ENCODE measurements at regions not wholly inside any gene's neighbourhood (a gene's known extent, or its start where the extent isn't known, plus 50 kb on each side); places are given as distances from the start of the nearest gene placed in this dataset.

DNA sequence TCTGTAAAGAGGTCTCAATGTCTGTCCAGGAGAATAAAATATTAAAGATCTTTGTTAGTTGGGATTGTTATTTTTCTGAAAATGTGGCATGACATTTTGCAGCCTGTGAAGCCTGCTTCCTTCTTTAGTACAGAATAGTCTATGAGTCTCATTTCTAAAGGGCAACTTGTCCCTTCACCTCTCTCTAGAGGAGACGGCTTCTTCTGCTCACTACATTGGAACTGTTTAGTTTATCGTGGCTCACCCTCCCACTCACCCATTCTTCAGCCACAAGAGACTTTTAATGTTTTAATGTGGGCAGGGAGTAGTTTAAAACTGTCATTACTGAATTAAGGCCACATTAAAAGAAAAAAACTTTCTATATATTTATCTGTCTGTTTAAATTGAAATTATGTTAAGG, 161.0 kb downstream of the BARD1 start (continued):
- TF ChIP-seq, protein P1, sequence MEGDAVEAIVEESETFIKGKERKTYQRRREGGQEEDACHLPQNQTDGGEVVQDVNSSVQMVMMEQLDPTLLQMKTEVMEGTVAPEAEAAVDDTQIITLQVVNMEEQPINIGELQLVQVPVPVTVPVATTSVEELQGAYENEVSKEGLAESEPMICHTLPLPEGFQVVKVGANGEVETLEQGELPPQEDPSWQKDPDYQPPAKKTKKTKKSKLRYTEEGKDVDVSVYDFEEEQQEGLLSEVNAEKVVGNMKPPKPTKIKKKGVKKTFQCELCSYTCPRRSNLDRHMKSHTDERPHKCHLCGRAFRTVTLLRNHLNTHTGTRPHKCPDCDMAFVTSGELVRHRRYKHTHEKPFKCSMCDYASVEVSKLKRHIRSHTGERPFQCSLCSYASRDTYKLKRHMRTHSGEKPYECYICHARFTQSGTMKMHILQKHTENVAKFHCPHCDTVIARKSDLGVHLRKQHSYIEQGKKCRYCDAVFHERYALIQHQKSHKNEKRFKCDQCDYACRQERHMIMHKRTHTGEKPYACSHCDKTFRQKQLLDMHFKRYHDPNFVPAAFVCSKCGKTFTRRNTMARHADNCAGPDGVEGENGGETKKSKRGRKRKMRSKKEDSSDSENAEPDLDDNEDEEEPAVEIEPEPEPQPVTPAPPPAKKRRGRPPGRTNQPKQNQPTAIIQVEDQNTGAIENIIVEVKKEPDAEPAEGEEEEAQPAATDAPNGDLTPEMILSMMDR (conservative IDR thresholded peaks at IDR 0.05; ENCODE audit: low read depth, low read length): no peak
- TF ChIP-seq RAD21 (IDR thresholded peaks at IDR 0.05; ENCODE audit: low read length) (no peak), RCOR1 (IDR thresholded peaks at IDR 0.05; ENCODE audit: insufficient replicate concordance, low read length) (no peak)

DNA sequence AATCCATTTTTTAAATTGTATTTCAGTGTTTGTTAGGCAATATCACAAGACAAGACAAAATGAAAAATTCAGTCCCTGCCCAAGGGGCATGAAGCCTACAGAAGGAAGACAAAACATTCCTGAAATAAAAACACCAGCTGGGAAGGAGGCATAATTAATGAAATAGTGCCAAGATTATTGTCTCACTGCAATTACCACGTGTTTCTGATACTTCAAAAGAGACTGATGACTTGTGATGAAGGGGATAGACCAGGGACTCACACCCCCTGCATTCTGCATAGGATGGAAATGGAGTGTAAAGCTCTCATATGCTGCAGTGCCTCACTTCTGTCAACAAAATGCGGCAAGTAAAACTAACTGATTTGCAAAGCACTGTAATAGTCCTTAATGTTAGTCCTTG, 178.1 kb downstream of the BARD1 start:
- no peak overlapping the region for H2BK15ac ChIP-seq (ENCODE audit: low read depth, low read length)
- H4K20me1 ChIP-seq (ENCODE audit: insufficient read depth, low read length): no peaks in the 10 kb centered on the region
- H3K27me3 ChIP-seq (ENCODE audit: control insufficient read depth, insufficient read depth, low read length): no peaks in the 10 kb centered on the region
- no peak overlapping the region for H2BK20ac ChIP-seq (ENCODE audit: low read depth, low read length)
- H3K23ac ChIP-seq (ENCODE audit: low read depth, low read length): no peak overlapping the region
- no peak overlapping the region for H3K18ac ChIP-seq (ENCODE audit: low read depth, low read length)
- no peaks in the 10 kb centered on the region for H3K9me1 ChIP-seq (ENCODE audit: insufficient read depth, low read length)
- ATAC-seq (ENCODE audit: low read depth): no peak
- no peak overlapping the region for H3K14ac ChIP-seq (replicated peaks; ENCODE audit: low read depth, low read length)
- DNase-seq: no peak
- H3K79me1 ChIP-seq (ENCODE audit: low read depth in 1 of 2, low read length in 2 of 2): no peaks in the 10 kb centered on the region
- H4K91ac ChIP-seq (ENCODE audit: insufficient read depth, low read depth, low read length): no peak overlapping the region
- no peak overlapping the region for H3K4me3 ChIP-seq (ENCODE audit: insufficient read depth, low read depth, low read length)
- H3K9ac ChIP-seq (ENCODE audit: low read depth, low read length): no peak overlapping the region
- H3K9me3 ChIP-seq (ENCODE audit: control insufficient read depth, insufficient read depth, low read length): no peaks in the 10 kb centered on the region
- no peaks in the 10 kb centered on the region for H3K36me3 ChIP-seq (ENCODE audit: control insufficient read depth, insufficient read depth, low read length)
- no peak overlapping the region for H3K4me2 ChIP-seq (ENCODE audit: low read depth, low read length)
- no peak overlapping the region for H4K8ac ChIP-seq (ENCODE audit: low read depth in 2 of 2, low read length in 2 of 2)
- no peak overlapping the region for H4K5ac ChIP-seq (ENCODE audit: low read depth, low read length)
- TF ChIP-seq RAD21 (IDR thresholded peaks at IDR 0.05; ENCODE audit: low read length) (no peak), MAZ (IDR thresholded peaks at IDR 0.05; ENCODE audit: borderline replicate concordance, low read depth, low read length) (no peak), CEBPB (IDR thresholded peaks at IDR 0.05; ENCODE audit: low read depth, low read length) (no peak), BHLHE40 (IDR thresholded peaks at IDR 0.05; ENCODE audit: low read depth, low read length) (no peak)
- TF ChIP-seq, protein P2, sequence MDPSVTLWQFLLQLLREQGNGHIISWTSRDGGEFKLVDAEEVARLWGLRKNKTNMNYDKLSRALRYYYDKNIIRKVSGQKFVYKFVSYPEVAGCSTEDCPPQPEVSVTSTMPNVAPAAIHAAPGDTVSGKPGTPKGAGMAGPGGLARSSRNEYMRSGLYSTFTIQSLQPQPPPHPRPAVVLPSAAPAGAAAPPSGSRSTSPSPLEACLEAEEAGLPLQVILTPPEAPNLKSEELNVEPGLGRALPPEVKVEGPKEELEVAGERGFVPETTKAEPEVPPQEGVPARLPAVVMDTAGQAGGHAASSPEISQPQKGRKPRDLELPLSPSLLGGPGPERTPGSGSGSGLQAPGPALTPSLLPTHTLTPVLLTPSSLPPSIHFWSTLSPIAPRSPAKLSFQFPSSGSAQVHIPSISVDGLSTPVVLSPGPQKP (IDR thresholded peaks at IDR 0.05; ENCODE audit: borderline replicate concordance, low read depth, low read length): no peak
- TF ChIP-seq, protein P3, sequence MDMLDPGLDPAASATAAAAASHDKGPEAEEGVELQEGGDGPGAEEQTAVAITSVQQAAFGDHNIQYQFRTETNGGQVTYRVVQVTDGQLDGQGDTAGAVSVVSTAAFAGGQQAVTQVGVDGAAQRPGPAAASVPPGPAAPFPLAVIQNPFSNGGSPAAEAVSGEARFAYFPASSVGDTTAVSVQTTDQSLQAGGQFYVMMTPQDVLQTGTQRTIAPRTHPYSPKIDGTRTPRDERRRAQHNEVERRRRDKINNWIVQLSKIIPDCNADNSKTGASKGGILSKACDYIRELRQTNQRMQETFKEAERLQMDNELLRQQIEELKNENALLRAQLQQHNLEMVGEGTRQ (IDR thresholded peaks at IDR 0.05; ENCODE audit: low read depth, low read length): no peak
- H2BK120ac ChIP-seq (ENCODE audit: low read depth, low read length): no peak overlapping the region
- H2AFZ ChIP-seq (replicated peaks; ENCODE audit: low read length, poor library complexity): no peak overlapping the region
- H3K4me1 ChIP-seq (ENCODE audit: control insufficient read depth, insufficient read depth, low read length): peaks cover 2% of the 10 kb centered on the region; the same call in 1 of the 2 replicates
- WGBS, 2 experiments (ENCODE audit: extremely low coverage in 2 of 2, insufficient read length in 1 of 2): no CpG with 5 or more reads among the region's 2 CpGs
- POLR2A ChIA-PET (ENCODE audit: unreplicated experiment): no interaction called here
- dilution Hi-C loops (cut with HindIII; ENCODE audit: low sequenced_read_pairs, unreplicated experiment): no loop called here
- no TSS peak for BruUV-seq (replicated peaks)
- in situ Hi-C loops (cut with MboI; ENCODE audit: low sequenced_read_pairs): no loop called here
- no peak overlapping the region for H3K27ac ChIP-seq (ENCODE audit: insufficient read depth, low read length)
- no peak overlapping the region for H2AK5ac ChIP-seq (ENCODE audit: low read depth, low read length)
- CTCF ChIA-PET: no interaction called here
- no peak overlapping the region for H2AK9ac ChIP-seq (replicated peaks; ENCODE audit: low read depth, low read length, poor library complexity)
- H3K4ac ChIP-seq (ENCODE audit: low read depth, low read length): no peak overlapping the region
- no peak overlapping the region for H3K56ac ChIP-seq (ENCODE audit: extremely low read depth, insufficient read depth, low read length)
- H2BK5ac ChIP-seq (ENCODE audit: low read depth, low read length, poor library complexity, severe bottlenecking): no peak overlapping the region
- intact Hi-C loops (cut with micrococcal nuclease): no loop called here

All from IMR-90 (cell line).